IMR-90 (cell line): ENCODE measurements at regions not wholly inside any gene's neighbourhood (a gene's known extent, or its start where the extent isn't known, plus 50 kb on each side); places are given as distances from the start of the nearest gene placed in this dataset.

Experiments
- ATAC-seq: fragments of 200-7000 bp; cut with Tn5 transposase; 2 replicates; pipeline ENCODE4 v1.9.1; 2020; ENCODE audit warnings: low read depth, mild to moderate bottlenecking, moderate library complexity
- BruUV-seq: library from RNA; stranded (reverse); fragments of 400-500 nt; replicated peaks from 2 replicates; lab custom pipeline; 2021; lab: Mats Ljungman, UMichigan
- CTCF ChIA-PET: fragments of 300-600 bp; formaldehyde crosslinking; extraction: SDS; loops from one replicate; lab custom pipeline; 2021; ENCODE audit warnings: antibody characterized with exemption; lab: Yijun Ruan, JAX
- POLR2A ChIA-PET: fragments of 300-600 bp; sonication (Branson Sonifier 250); formaldehyde crosslinking; loops from one replicate; lab custom pipeline; 2022; ENCODE audit warnings: antibody characterized with exemption; ENCODE audit not compliant: unreplicated experiment; lab: Charles Lee
- DNase-seq: peaks from one replicate; pipeline ENCODE4 v3.0.0; 2013
- H2AFZ ChIP-seq: replicated peaks from 2 replicates; pipeline ENCODE3; 2013; ENCODE audit warnings: low read length, mild to moderate bottlenecking; ENCODE audit not compliant: poor library complexity
- H2AK5ac ChIP-seq: 2 replicates; pipeline ENCODE4 v1.6.1; 2013; ENCODE audit warnings: low read depth, low read length, inconsistent platforms
- H2AK9ac ChIP-seq: replicated peaks from 2 replicates; pipeline ENCODE3; 2013; ENCODE audit warnings: mild to moderate bottlenecking, low read depth, low read length, moderate library complexity; ENCODE audit not compliant: poor library complexity
- H2BK120ac ChIP-seq: 2 replicates; pipeline ENCODE4 v1.6.1; 2013; ENCODE audit warnings: low read depth, low read length, inconsistent platforms
- H2BK15ac ChIP-seq: 3 replicates; pipeline ENCODE4 v1.6.1; 2013; ENCODE audit warnings: low read depth, low read length, inconsistent platforms
- H2BK20ac ChIP-seq: 2 replicates; pipeline ENCODE4 v1.6.1; 2013; ENCODE audit warnings: low read depth, mild to moderate bottlenecking, inconsistent platforms, low read length, moderate library complexity
- H2BK5ac ChIP-seq: 2 replicates; pipeline ENCODE4 v1.6.1; 2013; ENCODE audit warnings: mild to moderate bottlenecking, low read depth, low read length, inconsistent platforms; ENCODE audit not compliant: poor library complexity, severe bottlenecking
- H3K14ac ChIP-seq: replicated peaks from 2 replicates; pipeline ENCODE4 v1.6.1; 2013; ENCODE audit warnings: low read depth, low read length, inconsistent platforms
- H3K18ac ChIP-seq: 2 replicates; pipeline ENCODE4 v1.6.1; 2013; ENCODE audit warnings: low read depth, low read length, control low read depth
- H3K23ac ChIP-seq: 2 replicates; pipeline ENCODE4 v1.6.1; 2013; ENCODE audit warnings: low read depth, low read length, inconsistent platforms
- H3K27ac ChIP-seq: 2 replicates; pipeline ENCODE4 v1.5.1; 2013; ENCODE audit warnings: mild to moderate bottlenecking, control low read depth, low read length; ENCODE audit not compliant: insufficient read depth
- H3K27me3 ChIP-seq: 2 replicates; pipeline ENCODE4 v1.6.1; 2013; ENCODE audit warnings: low read length; ENCODE audit not compliant: control insufficient read depth, insufficient read depth
- H3K36me3 ChIP-seq: 2 replicates; pipeline ENCODE4 v1.6.1; 2013; ENCODE audit warnings: low read length, mixed read lengths; ENCODE audit not compliant: control insufficient read depth, insufficient read depth
- H3K4ac ChIP-seq: 2 replicates; pipeline ENCODE4 v1.6.1; 2013; ENCODE audit warnings: low read depth, low read length, inconsistent platforms
- H3K4me1 ChIP-seq: 2 replicates; pipeline ENCODE4 v1.6.1; 2013; ENCODE audit warnings: low read length, mixed read lengths; ENCODE audit not compliant: control insufficient read depth, insufficient read depth
- H3K4me2 ChIP-seq: 2 replicates; pipeline ENCODE4 v1.6.1; 2013; ENCODE audit warnings: low read depth, mild to moderate bottlenecking, control low read depth, low read length, moderate library complexity
- H3K4me3 ChIP-seq: 2 replicates; pipeline ENCODE4 v1.5.1; 2013; ENCODE audit warnings: low read depth, mild to moderate bottlenecking, control low read depth, low read length, moderate library complexity; ENCODE audit not compliant: insufficient read depth
- H3K56ac ChIP-seq: 2 replicates; pipeline ENCODE4 v1.6.1; 2013; ENCODE audit warnings: low read length, inconsistent platforms; ENCODE audit not compliant: insufficient read depth; ENCODE audit errors: extremely low read depth
- H3K79me1 ChIP-seq, 2 experiments: 2 replicates each; pipeline ENCODE4 v1.6.1; 2013; ENCODE audit warnings: low read length in 2 of 2, inconsistent platforms in 1 of 2, low read depth in 1 of 2
- H3K9ac ChIP-seq: 2 replicates; pipeline ENCODE4 v1.6.1; 2013; ENCODE audit warnings: low read depth, low read length, control low read depth
- H3K9me1 ChIP-seq: 2 replicates; pipeline ENCODE4 v1.6.1; 2013; ENCODE audit warnings: low read length, inconsistent platforms; ENCODE audit not compliant: insufficient read depth
- H3K9me3 ChIP-seq: 2 replicates; pipeline ENCODE4 v1.6.1; 2013; ENCODE audit warnings: low read length; ENCODE audit not compliant: control insufficient read depth, insufficient read depth
- H4K20me1 ChIP-seq: 2 replicates; pipeline ENCODE4 v1.6.1; 2013; ENCODE audit warnings: low read length, inconsistent platforms; ENCODE audit not compliant: insufficient read depth
- H4K5ac ChIP-seq: 2 replicates; pipeline ENCODE4 v1.6.1; 2013; ENCODE audit warnings: mild to moderate bottlenecking, low read depth, low read length, control low read depth
- H4K8ac ChIP-seq, 2 experiments: 2 replicates each; pipeline ENCODE4 v1.6.1; 2013; ENCODE audit warnings: low read depth in 2 of 2, low read length in 2 of 2, control low read depth in 1 of 2, inconsistent platforms in 1 of 2
- H4K91ac ChIP-seq: 2 replicates; pipeline ENCODE4 v1.6.1; 2013; ENCODE audit warnings: low read depth, low read length, inconsistent platforms; ENCODE audit not compliant: insufficient read depth
- BHLHE40 ChIP-seq: fragments of 150-350 bp; IDR thresholded peaks from 2 replicates; pipeline ENCODE4 v1.6.1; 2016; ENCODE audit warnings: mild to moderate bottlenecking, low read depth, low read length
- CEBPB ChIP-seq: IDR thresholded peaks from 2 replicates; pipeline ENCODE4 v1.6.1; 2012; ENCODE audit warnings: low read depth, low read length, improper control_type of control experiment
- CHD1 ChIP-seq: IDR thresholded peaks from 2 replicates; pipeline ENCODE4 v1.6.1; 2012; ENCODE audit warnings: low read depth, low read length, improper control_type of control experiment
- FOS ChIP-seq: fragments of 150-350 bp; IDR thresholded peaks from 2 replicates; pipeline ENCODE4 v1.6.1; 2016; ENCODE audit warnings: low read depth, low read length
- MAFK ChIP-seq: IDR thresholded peaks from 2 replicates; pipeline ENCODE4 v1.6.1; 2012; ENCODE audit warnings: low read depth, low read length, improper control_type of control experiment
- MAZ ChIP-seq: IDR thresholded peaks from 2 replicates; pipeline ENCODE4 v1.6.1; 2012; ENCODE audit warnings: low read depth, mild to moderate bottlenecking, low read length, improper control_type of control experiment, moderate library complexity, borderline replicate concordance
- NFE2L2 ChIP-seq: fragments of 150-350 bp; IDR thresholded peaks from 2 replicates; pipeline ENCODE4 v1.6.1; 2016; ENCODE audit warnings: low read depth, mild to moderate bottlenecking, low read length
- RAD21 ChIP-seq: IDR thresholded peaks from 2 replicates; pipeline ENCODE4 v1.6.1; 2012; ENCODE audit warnings: low read length, improper control_type of control experiment
- RCOR1 ChIP-seq: IDR thresholded peaks from 2 replicates; pipeline ENCODE4 v1.6.1; 2012; ENCODE audit warnings: mild to moderate bottlenecking, low read length, improper control_type of control experiment; ENCODE audit not compliant: insufficient replicate concordance
- RFX5 ChIP-seq: IDR thresholded peaks from 2 replicates; pipeline ENCODE4 v1.8.0; 2012; ENCODE audit warnings: low read depth, mild to moderate bottlenecking, low read length, moderate library complexity
- SMC3 ChIP-seq: fragments of 150-350 bp; IDR thresholded peaks from 2 replicates; pipeline ENCODE4 v1.6.1; 2016; ENCODE audit warnings: low read depth, mild to moderate bottlenecking, antibody characterized with exemption, low read length, moderate library complexity
- WGBS, 2 experiments: methylation state at CpG; one replicate each; pipeline versions ENCODE4 v1.1.5 to v1.1.7; 2013; ENCODE audit warnings: missing lambda C conversion rate in 2 of 2; ENCODE audit not compliant: insufficient read length in 1 of 2; ENCODE audit errors: extremely low coverage in 2 of 2; 5-methylcytosine and 5-hydroxymethylcytosine counted together
- dilution Hi-C: fragments of 300-500 bp; cut with HindIII; formaldehyde crosslinking; loops from one replicate; pipeline ENCODE4 v1.14.3; 2018; ENCODE audit warnings: low sequenced_read_pairs; ENCODE audit not compliant: unreplicated experiment
- in situ Hi-C: fragments of 300-500 bp; cut with MboI; formaldehyde crosslinking; loops from 3 replicates; pipeline ENCODE4 v1.14.3; 2019; ENCODE audit warnings: low sequenced_read_pairs, inconsistent platforms, mixed read lengths
- intact Hi-C: fragments of 100-400 bp; cut with micrococcal nuclease; formaldehyde crosslinking; loops from 2 replicates; pipeline ENCODE4 v1.10.0; 2022
- TF ChIP-seq, protein P1 (sequence below): fragments of 150-350 bp; IDR thresholded peaks from 2 replicates; pipeline ENCODE4 v1.6.1; 2017; ENCODE audit warnings: mild to moderate bottlenecking, antibody characterized with exemption, low read length, low read depth
- TF ChIP-seq, protein P2 (sequence below): fragments of 150-350 bp; IDR thresholded peaks from 2 replicates; pipeline ENCODE4 v1.6.1; 2016; ENCODE audit warnings: low read depth, mild to moderate bottlenecking, low read length, moderate library complexity, borderline replicate concordance
- TF ChIP-seq, protein P3 (sequence below): conservative IDR thresholded peaks from 2 replicates; pipeline ENCODE4 v1.5.1; 2012; ENCODE audit warnings: mild to moderate bottlenecking, low read depth, low read length, improper control_type of control experiment

DNA sequence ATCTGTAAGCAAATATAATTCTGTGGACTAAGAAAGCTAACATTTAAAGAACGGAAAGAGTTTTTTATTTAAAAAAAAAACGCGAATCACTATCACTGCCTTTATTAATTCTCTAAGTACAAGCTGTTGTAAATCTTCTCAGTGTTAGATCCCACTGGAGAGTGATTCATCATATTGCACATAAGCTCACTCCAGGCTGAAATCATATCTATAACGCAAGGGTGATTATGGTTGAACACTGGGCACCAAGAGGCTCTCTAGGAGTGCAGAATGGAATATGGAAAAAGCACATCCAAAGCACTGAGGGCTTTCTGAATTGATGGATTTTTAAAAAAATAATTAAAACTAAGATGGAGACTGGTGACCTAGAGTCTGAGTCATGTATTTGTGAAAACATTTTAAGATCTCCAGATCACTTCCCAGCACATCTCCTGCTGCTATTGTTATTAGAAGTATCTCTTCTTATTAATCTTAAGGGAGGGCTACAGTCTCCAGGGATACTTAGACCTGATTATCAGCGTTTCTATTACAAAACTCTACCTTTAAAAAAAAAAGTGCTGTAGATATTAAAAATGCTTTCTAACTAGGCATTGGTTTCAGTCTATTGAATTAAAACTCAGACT lies 1106.8 kb downstream of the AACS start:
- Histone ChIP-seq H3K4me3 (no peak overlapping the region), H2AFZ (no peak overlapping the region), H3K9me3 (peaks cover 10% of the 10 kb centered on the region), H3K27me3 (no peaks in the 10 kb centered on the region), H3K79me1 (no peaks in the 10 kb centered on the region), H2BK20ac (no peak overlapping the region), H3K36me3 (no peaks in the 10 kb centered on the region), H3K9me1 (no peaks in the 10 kb centered on the region), H4K8ac (no peak overlapping the region), H4K5ac (no peak overlapping the region), H3K56ac (no peak overlapping the region), H2BK5ac (no peak overlapping the region), H4K91ac (no peak overlapping the region), H2AK5ac (no peak overlapping the region), H3K14ac (no peak overlapping the region), H3K27ac (no peak overlapping the region), H3K18ac (no peak overlapping the region), H2AK9ac (no peak overlapping the region), H3K4me1 (no peaks in the 10 kb centered on the region), H3K4me2 (no peak overlapping the region), H2BK15ac (no peak overlapping the region), H3K9ac (no peak overlapping the region), H2BK120ac (no peak overlapping the region), H3K23ac (no peak overlapping the region), H4K20me1 (no peaks in the 10 kb centered on the region), H3K4ac (no peak overlapping the region)
- no CpG with 5 or more reads among the region's 5 CpGs for WGBS, 2 experiments
- no peak for ATAC-seq
- BruUV-seq = no TSS peak
- ChIA-PET CTCF (no interaction called here), POLR2A (no interaction called here)
- in situ Hi-C loops = no loop called here
- dilution Hi-C loops = no loop called here
- DNase-seq = no peak
- TF ChIP-seq, protein P1, sequence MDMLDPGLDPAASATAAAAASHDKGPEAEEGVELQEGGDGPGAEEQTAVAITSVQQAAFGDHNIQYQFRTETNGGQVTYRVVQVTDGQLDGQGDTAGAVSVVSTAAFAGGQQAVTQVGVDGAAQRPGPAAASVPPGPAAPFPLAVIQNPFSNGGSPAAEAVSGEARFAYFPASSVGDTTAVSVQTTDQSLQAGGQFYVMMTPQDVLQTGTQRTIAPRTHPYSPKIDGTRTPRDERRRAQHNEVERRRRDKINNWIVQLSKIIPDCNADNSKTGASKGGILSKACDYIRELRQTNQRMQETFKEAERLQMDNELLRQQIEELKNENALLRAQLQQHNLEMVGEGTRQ = no peak
- TF ChIP-seq RCOR1 = no peak
- no peak for TF ChIP-seq CEBPB
- TF ChIP-seq, protein P2, sequence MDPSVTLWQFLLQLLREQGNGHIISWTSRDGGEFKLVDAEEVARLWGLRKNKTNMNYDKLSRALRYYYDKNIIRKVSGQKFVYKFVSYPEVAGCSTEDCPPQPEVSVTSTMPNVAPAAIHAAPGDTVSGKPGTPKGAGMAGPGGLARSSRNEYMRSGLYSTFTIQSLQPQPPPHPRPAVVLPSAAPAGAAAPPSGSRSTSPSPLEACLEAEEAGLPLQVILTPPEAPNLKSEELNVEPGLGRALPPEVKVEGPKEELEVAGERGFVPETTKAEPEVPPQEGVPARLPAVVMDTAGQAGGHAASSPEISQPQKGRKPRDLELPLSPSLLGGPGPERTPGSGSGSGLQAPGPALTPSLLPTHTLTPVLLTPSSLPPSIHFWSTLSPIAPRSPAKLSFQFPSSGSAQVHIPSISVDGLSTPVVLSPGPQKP = no peak
- no peak for TF ChIP-seq SMC3
- TF ChIP-seq MAZ = no peak
- no peak for TF ChIP-seq CHD1
- TF ChIP-seq, protein P3, sequence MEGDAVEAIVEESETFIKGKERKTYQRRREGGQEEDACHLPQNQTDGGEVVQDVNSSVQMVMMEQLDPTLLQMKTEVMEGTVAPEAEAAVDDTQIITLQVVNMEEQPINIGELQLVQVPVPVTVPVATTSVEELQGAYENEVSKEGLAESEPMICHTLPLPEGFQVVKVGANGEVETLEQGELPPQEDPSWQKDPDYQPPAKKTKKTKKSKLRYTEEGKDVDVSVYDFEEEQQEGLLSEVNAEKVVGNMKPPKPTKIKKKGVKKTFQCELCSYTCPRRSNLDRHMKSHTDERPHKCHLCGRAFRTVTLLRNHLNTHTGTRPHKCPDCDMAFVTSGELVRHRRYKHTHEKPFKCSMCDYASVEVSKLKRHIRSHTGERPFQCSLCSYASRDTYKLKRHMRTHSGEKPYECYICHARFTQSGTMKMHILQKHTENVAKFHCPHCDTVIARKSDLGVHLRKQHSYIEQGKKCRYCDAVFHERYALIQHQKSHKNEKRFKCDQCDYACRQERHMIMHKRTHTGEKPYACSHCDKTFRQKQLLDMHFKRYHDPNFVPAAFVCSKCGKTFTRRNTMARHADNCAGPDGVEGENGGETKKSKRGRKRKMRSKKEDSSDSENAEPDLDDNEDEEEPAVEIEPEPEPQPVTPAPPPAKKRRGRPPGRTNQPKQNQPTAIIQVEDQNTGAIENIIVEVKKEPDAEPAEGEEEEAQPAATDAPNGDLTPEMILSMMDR = no peak
- TF ChIP-seq RAD21 = no peak
- no peak for TF ChIP-seq NFE2L2
- TF ChIP-seq RFX5 = no peak
- no peak for TF ChIP-seq FOS
- no peak for TF ChIP-seq MAFK
- TF ChIP-seq BHLHE40 = no peak
- intact Hi-C loops = no loop called here
